H1 (cell line): ENCODE measurements at regions not wholly inside any gene's neighbourhood (a gene's known extent, or its start where the extent isn't known, plus 50 kb on each side); places are given as distances from the start of the nearest gene placed in this dataset.

Experiments
- MAX ChIP-seq: IDR thresholded peaks from 2 replicates; pipeline ENCODE4 v1.6.1; 2012; ENCODE audit warnings: inconsistent platforms
- SIX5 ChIP-seq: IDR thresholded peaks from 2 replicates; pipeline ENCODE4 v1.6.1; 2011; ENCODE audit warnings: mild to moderate bottlenecking, low read depth, low read length
- USF2 ChIP-seq: IDR thresholded peaks from 2 replicates; pipeline ENCODE4 v1.6.1; 2011; ENCODE audit warnings: low read length, improper control_type of control experiment

GRCh38 chr9:105076729-105077128 lies 148.8 kb upstream of the ABCA1 start (continued):
- no peak for TF ChIP-seq USF2
- TF ChIP-seq MAX: no peak
- TF ChIP-seq SIX5: no peak
